Spleen (tissue), 7 donors: ENCODE measurements at regions not wholly inside any gene's neighbourhood (a gene's known extent, or its start where the extent isn't known, plus 50 kb on each side); places are given as distances from the start of the nearest gene placed in this dataset.

Source experiments
- CTCF ChIP-seq, 11 experiments: fragments of 200-600 bp in 7 of 11; fragments of 450-650 bp in 4 of 11; sonication (generic) in 4 of 11; IDR thresholded peaks in 8 of 11; conservative IDR thresholded peaks in 3 of 11; 1 replicate in 7 of 11; 2 replicates in 4 of 11; pipeline versions ENCODE4 v1.4.0 to v1.8.0; 2016 to 2021; ENCODE audit warnings: antibody characterized with exemption in 11 of 11, inconsistent platforms in 4 of 11, mild to moderate bottlenecking in 1 of 11
- POLR2A ChIP-seq, 3 donors: fragments of 450-650 bp; IDR thresholded peaks; one replicate each; pipeline ENCODE4 v1.5.1; 2017; ENCODE audit warnings: antibody characterized with exemption in 3 of 3, mild to moderate bottlenecking in 1 of 3
- donor health status: DM: no; HTN: no; CAD: no; lungs with moderate emphysema.
- donor health status: DM: no; HTN: no; CAD: no.
- donor health status: DM: no; HTN: no; CAD: no.

GRCh38 chr19:31976775-31977536, 368.5 kb upstream of the ZNF507 start:
- TF ChIP-seq CTCF (IDR thresholded peaks at IDR 0.05 in 8 of 11, conservative IDR thresholded peaks at IDR 0.05 in 3 of 11) (no peak), POLR2A (IDR thresholded peaks at IDR 0.05) (no peak)
